Activated B cell treated with CpG ODN at 0.5 μM for 24 hours (primary cell): ENCODE measurements at regions not wholly inside any gene's neighbourhood (a gene's known extent, or its start where the extent isn't known, plus 50 kb on each side); places are given as distances from the start of the nearest gene placed in this dataset.

Source experiments
- ATAC-seq: fragments of 200-7000 bp; cut with Tn5 transposase; one replicate; pipeline ENCODE4 v1.10.0; 2021; ENCODE audit warnings: low read depth, mild to moderate bottlenecking, moderate library complexity
- CTCF ChIA-PET: fragments of 350-600 bp; sonication (Branson Sonifier 250); formaldehyde crosslinking; loops from one replicate; lab custom pipeline; 2021; ENCODE audit warnings: antibody characterized with exemption; lab: Charles Lee
- POLR2A ChIA-PET: fragments of 350-600 bp; sonication (Branson Sonifier 250); formaldehyde crosslinking; loops from one replicate; lab custom pipeline; 2021; ENCODE audit warnings: antibody characterized with exemption; lab: Charles Lee
- DNase-seq: peaks from one replicate; pipeline ENCODE4 v3.0.0; 2022
- H3K27ac Mint-ChIP-seq: one replicate; pipeline ENCODE4 v1.8.0; 2020; ENCODE audit warnings: mixed read lengths
- H3K27me3 Mint-ChIP-seq: one replicate; pipeline ENCODE4 v1.8.0; 2021; ENCODE audit warnings: mixed read lengths
- H3K36me3 Mint-ChIP-seq: one replicate; pipeline ENCODE4 v1.8.0; 2021; ENCODE audit warnings: low read depth, mixed read lengths
- H3K4me1 Mint-ChIP-seq: one replicate; pipeline ENCODE4 v1.8.0; 2021; ENCODE audit warnings: mixed read lengths
- H3K4me3 Mint-ChIP-seq: one replicate; pipeline ENCODE4 v1.8.0; 2020; ENCODE audit warnings: mild to moderate bottlenecking, mixed read lengths
- H3K9me3 Mint-ChIP-seq: one replicate; pipeline ENCODE4 v1.8.0; 2020; ENCODE audit warnings: mixed read lengths
- intact Hi-C: fragments of 100-400 bp; cut with micrococcal nuclease; formaldehyde crosslinking; loops from one replicate; pipeline ENCODE4 v1.15.1; 2024
- TF ChIP-seq, protein P1 (sequence below): fragments of 200-600 bp; IDR thresholded peaks from one replicate; pipeline ENCODE4 v1.8.0; 2022; ENCODE audit warnings: antibody characterized with exemption, mild to moderate bottlenecking

DNA sequence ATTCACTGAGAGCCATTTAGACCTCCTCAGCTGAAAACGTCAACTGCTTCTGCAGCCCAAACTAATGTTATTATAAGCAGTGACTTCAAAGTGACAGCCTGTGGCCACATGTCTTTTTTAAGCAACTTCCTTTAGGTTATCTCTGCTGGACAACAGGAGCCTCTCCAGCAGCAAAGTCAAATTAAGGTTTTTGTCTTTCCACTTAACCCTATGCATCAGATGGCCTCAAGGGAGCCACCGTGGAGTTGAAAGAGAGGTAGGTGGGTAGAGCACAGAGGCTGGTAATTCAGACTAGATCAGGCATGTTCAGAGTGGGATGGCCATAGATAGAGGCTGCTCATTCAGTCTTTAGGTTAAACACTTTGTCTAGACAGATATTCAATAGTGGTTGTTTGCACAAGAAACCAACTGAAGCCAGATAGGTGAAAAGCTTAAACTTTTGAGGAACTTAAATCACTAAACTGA, 300.6 kb upstream of the ECI2 start:
- ATAC-seq (no peak), DNase-seq (no peak)
- Mint-ChIP-seq H3K27me3 (peaks cover 6% of the 10 kb centered on the region), H3K9me3 (no peaks in the 10 kb centered on the region), H3K4me1 (no peaks in the 10 kb centered on the region), H3K36me3 (no peaks in the 10 kb centered on the region), H3K27ac (no peak overlapping the region), H3K4me3 (no peak overlapping the region)
- ChIA-PET CTCF (no interaction called here), POLR2A (no interaction called here)
- intact Hi-C loops = no loop called here
- TF ChIP-seq, protein P1, sequence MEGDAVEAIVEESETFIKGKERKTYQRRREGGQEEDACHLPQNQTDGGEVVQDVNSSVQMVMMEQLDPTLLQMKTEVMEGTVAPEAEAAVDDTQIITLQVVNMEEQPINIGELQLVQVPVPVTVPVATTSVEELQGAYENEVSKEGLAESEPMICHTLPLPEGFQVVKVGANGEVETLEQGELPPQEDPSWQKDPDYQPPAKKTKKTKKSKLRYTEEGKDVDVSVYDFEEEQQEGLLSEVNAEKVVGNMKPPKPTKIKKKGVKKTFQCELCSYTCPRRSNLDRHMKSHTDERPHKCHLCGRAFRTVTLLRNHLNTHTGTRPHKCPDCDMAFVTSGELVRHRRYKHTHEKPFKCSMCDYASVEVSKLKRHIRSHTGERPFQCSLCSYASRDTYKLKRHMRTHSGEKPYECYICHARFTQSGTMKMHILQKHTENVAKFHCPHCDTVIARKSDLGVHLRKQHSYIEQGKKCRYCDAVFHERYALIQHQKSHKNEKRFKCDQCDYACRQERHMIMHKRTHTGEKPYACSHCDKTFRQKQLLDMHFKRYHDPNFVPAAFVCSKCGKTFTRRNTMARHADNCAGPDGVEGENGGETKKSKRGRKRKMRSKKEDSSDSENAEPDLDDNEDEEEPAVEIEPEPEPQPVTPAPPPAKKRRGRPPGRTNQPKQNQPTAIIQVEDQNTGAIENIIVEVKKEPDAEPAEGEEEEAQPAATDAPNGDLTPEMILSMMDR = no peak

DNA sequence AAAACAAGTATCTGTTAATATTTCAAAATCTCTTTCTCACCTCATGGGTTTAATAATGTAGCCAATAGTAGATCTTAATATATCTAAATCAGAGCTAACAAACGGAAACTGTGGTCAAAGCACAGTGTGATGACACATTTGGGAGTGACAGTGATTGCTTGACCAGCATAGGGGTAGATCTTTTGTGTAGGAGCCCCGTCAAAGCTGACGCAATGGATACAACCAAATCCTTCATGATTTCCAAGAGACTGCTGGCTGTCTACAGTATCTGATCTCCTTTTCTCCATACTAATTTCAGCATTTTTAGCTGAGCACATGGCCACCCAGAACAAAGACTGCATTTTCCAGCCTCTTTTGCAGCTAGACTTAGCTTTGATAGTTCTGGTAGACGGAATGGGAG, 299.3 kb upstream of the ECI2 start:
- intact Hi-C loops = no loop called here

GRCh38 chr6:4433199-4433598, 297.8 kb upstream of the ECI2 start:
- intact Hi-C loops = no loop called here
- ATAC-seq (no peak), DNase-seq (no peak)
- peaks cover 8% of the 10 kb centered on the region for H3K9me3 Mint-ChIP-seq
- POLR2A ChIA-PET = no interaction called here
- TF ChIP-seq, protein P1 = no peak
- H3K4me3 Mint-ChIP-seq = no peak overlapping the region
- CTCF ChIA-PET = no interaction called here
- no peaks in the 10 kb centered on the region for H3K4me1 Mint-ChIP-seq
- H3K27ac Mint-ChIP-seq = no peak overlapping the region
- H3K36me3 Mint-ChIP-seq = no peaks in the 10 kb centered on the region
- H3K27me3 Mint-ChIP-seq = peaks cover 6% of the 10 kb centered on the region

More for the DNA sequence above, 299.3 kb upstream of the ECI2 start:
- ChIA-PET CTCF (no interaction called here), POLR2A (no interaction called here)
- peaks cover 6% of the 10 kb centered on the region for H3K27me3 Mint-ChIP-seq
- H3K27ac Mint-ChIP-seq = no peak overlapping the region
- H3K4me3 Mint-ChIP-seq = no peak overlapping the region
- no peaks in the 10 kb centered on the region for H3K36me3 Mint-ChIP-seq
- DNase-seq (no peak), ATAC-seq (no peak)
- TF ChIP-seq, protein P1 = no peak
- H3K4me1 Mint-ChIP-seq = no peaks in the 10 kb centered on the region
- peaks cover under 1% of the 10 kb centered on the region for H3K9me3 Mint-ChIP-seq

- ATAC-seq (no peak), DNase-seq (no peak)
- no peak overlapping the region for H3K27ac Mint-ChIP-seq
- H3K9me3 Mint-ChIP-seq = peaks cover 17% of the 10 kb centered on the region
- H3K36me3 Mint-ChIP-seq = peaks cover 1% of the 10 kb centered on the region
- POLR2A ChIA-PET = no interaction called here
- TF ChIP-seq, protein P1 = no peak
- H3K27me3 Mint-ChIP-seq = no peaks in the 10 kb centered on the region
- CTCF ChIA-PET = no interaction called here
- peaks cover 1% of the 10 kb centered on the region for H3K4me1 Mint-ChIP-seq
- H3K4me3 Mint-ChIP-seq = no peak overlapping the region
- intact Hi-C loops = no loop called here
These were observed 291.6 kb upstream of the ECI2 start for GRCh38 chr6:4426968-4427367.

GRCh38 chr6:4421837-4422236, 286.5 kb upstream of the ECI2 start:
- H3K27ac Mint-ChIP-seq = no peak overlapping the region
- intact Hi-C loops = no loop called here
- ChIA-PET POLR2A (no interaction called here), CTCF (no interaction called here)
- H3K36me3 Mint-ChIP-seq = peaks cover 1% of the 10 kb centered on the region
- peak overlapping the region; percentile 8 for H3K4me3 Mint-ChIP-seq
- DNase-seq (no peak), ATAC-seq (no peak)
- peaks cover 24% of the 10 kb centered on the region for H3K4me1 Mint-ChIP-seq
- TF ChIP-seq, protein P1 = no peak
- peaks cover 20% of the 10 kb centered on the region for H3K9me3 Mint-ChIP-seq
- H3K27me3 Mint-ChIP-seq = no peaks in the 10 kb centered on the region
